GM10266 (cell line): ENCODE measurements at regions not wholly inside any gene's neighbourhood (a gene's known extent, or its start where the extent isn't known, plus 50 kb on each side); places are given as distances from the start of the nearest gene placed in this dataset.

Source experiments
- DNase-seq: peaks from one replicate; pipeline ENCODE4 v3.0.0; 2012; ENCODE audit errors: extremely low spot score
- CTCF ChIP-seq: IDR thresholded peaks from 2 replicates; pipeline ENCODE4 v1.5.1; 2012; ENCODE audit warnings: mild to moderate bottlenecking, low read depth; ENCODE audit not compliant: control insufficient read depth, insufficient read depth; ENCODE audit errors: missing control alignments

- TF ChIP-seq CTCF = no peak
- no peak for DNase-seq
Measured at GRCh38 chr4:84381759-84382158, 117.3 kb downstream of the NKX6-1 start.

- no peak for DNase-seq
Measured at GRCh38 chr4:84379917-84380641, 119.0 kb downstream of the NKX6-1 start.

DNA sequence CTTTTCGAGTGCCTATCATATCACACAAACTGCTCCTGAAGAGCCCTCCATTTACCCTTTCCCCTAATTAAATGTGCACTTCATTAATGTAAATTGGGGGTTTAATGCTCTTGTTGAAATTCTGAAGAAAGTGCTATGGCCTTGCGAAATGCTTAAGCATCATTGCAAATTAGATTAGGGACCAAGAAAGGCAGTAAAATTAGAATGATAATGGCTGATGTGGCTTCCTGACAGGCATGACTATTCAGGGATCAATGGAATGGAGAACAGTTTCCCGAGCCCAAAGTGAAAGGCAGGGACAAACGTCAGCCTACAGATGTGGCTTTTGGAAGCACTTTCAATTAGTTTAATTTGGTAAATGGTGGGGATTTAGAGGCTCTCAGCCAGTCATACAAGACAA lies 120.1 kb downstream of the NKX6-1 start:
- no peak for DNase-seq

More at GRCh38 chr4:84379917-84380641, 119.0 kb downstream of the NKX6-1 start:
- no peak for TF ChIP-seq CTCF

DNA sequence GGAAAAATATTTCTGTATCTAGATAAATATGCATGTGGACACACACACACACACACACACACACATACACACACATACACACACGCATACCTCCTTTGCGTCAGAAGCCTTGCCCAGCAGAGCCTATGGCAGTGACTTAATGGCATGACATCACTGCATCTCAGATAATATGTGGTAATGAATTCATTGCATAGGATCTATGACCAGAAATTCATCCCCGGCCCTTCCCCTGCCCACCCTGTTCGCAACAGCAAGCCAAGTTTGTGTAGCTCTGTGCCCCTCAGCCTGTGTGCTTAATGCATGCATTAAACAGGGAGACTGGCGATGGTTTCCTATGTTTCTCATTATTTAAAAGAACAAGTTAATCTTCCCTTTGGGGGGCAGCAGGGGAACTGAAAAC lies 120.7 kb downstream of the NKX6-1 start:
- DNase-seq = no peak
- no peak for TF ChIP-seq CTCF

More for the DNA sequence above, 120.1 kb downstream of the NKX6-1 start:
- TF ChIP-seq CTCF = no peak

GRCh38 chr4:84366907-84367306 lies 132.2 kb downstream of the NKX6-1 start:
- no peak for TF ChIP-seq CTCF
- no peak for DNase-seq

GRCh38 chr4:84366161-84366560 lies 132.9 kb downstream of the NKX6-1 start:
- no peak for TF ChIP-seq CTCF
- no peak for DNase-seq

DNA sequence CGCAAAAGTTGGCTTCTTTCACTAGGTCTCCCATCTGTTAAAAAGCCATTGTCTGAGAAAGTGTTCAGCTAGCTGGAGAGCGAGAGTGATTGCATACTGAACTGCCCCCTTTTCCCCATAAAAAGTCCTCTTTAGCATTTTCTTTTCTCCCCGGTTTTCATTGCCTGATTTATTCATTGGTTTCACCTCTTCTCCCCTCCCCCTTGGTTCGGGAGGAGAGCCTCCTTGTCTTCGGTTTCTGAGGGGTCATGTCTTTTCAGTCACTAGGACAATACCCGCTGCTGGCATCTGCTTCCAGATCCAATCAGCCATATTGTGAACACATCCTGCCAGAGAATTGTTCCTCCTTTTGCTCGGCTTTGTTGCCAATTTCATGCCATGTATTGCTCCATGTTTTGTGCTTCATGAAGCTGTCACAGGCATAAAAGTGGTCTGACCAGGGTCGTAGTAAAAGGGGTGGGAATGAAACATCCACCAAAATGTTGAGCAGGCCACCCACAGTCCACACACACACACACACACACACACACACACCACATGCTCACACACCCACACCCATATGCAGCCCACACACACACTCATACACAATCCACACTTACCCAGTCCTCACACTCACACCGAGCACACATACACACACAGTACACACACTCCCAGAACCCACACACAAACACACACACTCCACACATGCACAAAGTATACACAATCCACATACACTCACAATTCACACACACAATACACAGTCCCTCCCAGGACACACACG lies 136.0 kb downstream of the NKX6-1 start:
- no peak for TF ChIP-seq CTCF
- no peak for DNase-seq
